ENCODE measurements at regions not wholly inside any gene's neighbourhood (a gene's known extent, or its start where the extent isn't known, plus 50 kb on each side); places are given as distances from the start of the nearest gene placed in this dataset.

GRCh38 chr2:172332507-172332906, 94.9 kb upstream of the ITGA6 start:
- Histone ChIP-seq H3K23me2 (ENCODE audit: low read depth, low read length) (no peaks in the 10 kb centered on the region), H3K4ac (replicated peaks; ENCODE audit: insufficient read length, low read depth, low read length) (no peak overlapping the region), H2BK120ac (replicated peaks; ENCODE audit: low read depth, low read length) (no peak overlapping the region), H4K91ac (replicated peaks; ENCODE audit: insufficient read length, low read length) (no peak overlapping the region), H4K5ac (ENCODE audit: insufficient read length, low read depth, low read length) (no peak overlapping the region), H3K4me2 (ENCODE audit: insufficient read depth in 1 of 2, low read depth in 2 of 2, low read length in 2 of 2) (no peak overlapping the region), H3K23ac (ENCODE audit: insufficient read length) (no peak overlapping the region), H2BK5ac (ENCODE audit: low read depth, low read length) (no peak overlapping the region), H2AFZ (ENCODE audit: low read length) (no peak overlapping the region), H4K20me1 (replicated peaks in 1 of 2; ENCODE audit: control insufficient read depth in 1 of 2, insufficient read depth in 2 of 2, low read length in 2 of 2) (no peaks in the 10 kb centered on the region), H3K36me3 (ENCODE audit: control insufficient read depth in 2 of 4, insufficient read depth in 4 of 4, low read length in 3 of 4) (no peaks in the 10 kb centered on the region), H2AK5ac (ENCODE audit: low read depth, low read length) (no peak overlapping the region), H3K14ac (ENCODE audit: insufficient read length) (no peak overlapping the region), H3K79me2 (ENCODE audit: control insufficient read depth in 1 of 2, insufficient read depth in 2 of 2, low read length in 2 of 2) (no peaks in the 10 kb centered on the region), H3K56ac (replicated peaks; ENCODE audit: insufficient read length, low read depth, low read length) (no peak overlapping the region), H2BK15ac (ENCODE audit: low read length) (no peak overlapping the region), H4K8ac (ENCODE audit: extremely low read depth, insufficient read depth, low read length) (no peak overlapping the region), H2BK12ac (ENCODE audit: low read depth, low read length) (no peak overlapping the region), H3K4me3 (ENCODE audit: extremely low read depth in 1 of 4, insufficient read depth in 2 of 4, low read depth in 3 of 4, low read length in 4 of 4) (no peak overlapping the region), H3K18ac (ENCODE audit: extremely low read depth, low read length) (no peak overlapping the region), H3K9ac (replicated peaks in 1 of 4; ENCODE audit: extremely low read depth in 1 of 4, low read depth in 3 of 4, low read length in 3 of 4) (no peak overlapping the region), H3K27me3 (replicated peaks in 1 of 4; ENCODE audit: control insufficient read depth in 3 of 4, extremely low read depth in 1 of 4, insufficient read depth in 3 of 4, low read length in 3 of 4) (no peaks in the 10 kb centered on the region), H3K9me3 (ENCODE audit: insufficient read depth in 2 of 2, low read depth in 1 of 2, low read length in 1 of 2) (no peaks in the 10 kb centered on the region), H3K27ac (ENCODE audit: low read depth, low read length) (no peak overlapping the region), H3K4me1 (replicated peaks in 1 of 4; ENCODE audit: control insufficient read depth in 3 of 4, insufficient read depth in 4 of 4, low read length in 3 of 4) (no peaks in the 10 kb centered on the region), H2BK20ac (ENCODE audit: low read length) (no peak overlapping the region), H3K79me1 (ENCODE audit: low read depth, low read length) (no peaks in the 10 kb centered on the region)
- 74% methylated on average over 8 of the region's 8 CpGs; no CpG with 5 or more reads in 1 of the 2 experiments for WGBS, 2 experiments (ENCODE audit: extremely low coverage in 1 of 2, insufficient coverage in 1 of 2, insufficient read length in 1 of 2, insufficient replicate concordance in 2 of 2, low coverage in 1 of 2, low lambda C conversion rate in 2 of 2, missing lambda C conversion rate in 1 of 2)
- DNase-seq (ENCODE audit: low read depth in 1 of 2, low spot score in 2 of 2): no peak
- CTCF ChIA-PET (ENCODE audit: partially characterized antibody): interaction anchor here (1.2 kb wide), 1 partner anchor 130 kb away, joined by 3 read pairs; no protein-coding TSS in a partner anchor
- no peak for FAIRE-seq
- POLR2A ChIA-PET (ENCODE audit: partially characterized antibody): interaction anchor here (0.8 kb wide), 1 partner anchor 19 kb away, joined by 3 read pairs; no protein-coding TSS in a partner anchor
- no peak for TF ChIP-seq BRCA1 (IDR thresholded peaks at IDR 0.05; ENCODE audit: low read depth, low read length)
- TF ChIP-seq CTCF (IDR thresholded peaks at IDR 0.05; ENCODE audit: control extremely low read depth in 1 of 3, insufficient read depth in 1 of 3, low read depth in 1 of 3, low read length in 3 of 3): no peak
- no peak for TF ChIP-seq POU5F1 (IDR thresholded peaks at IDR 0.05; ENCODE audit: low read depth, low read length)
- TF ChIP-seq CBX5 (IDR thresholded peaks at IDR 0.05; ENCODE audit: low read depth, low read length): no peak
- no peak for TF ChIP-seq ATF3 (IDR thresholded peaks at IDR 0.05; ENCODE audit: insufficient read depth, low read depth, low read length)
- TF ChIP-seq SRF (IDR thresholded peaks at IDR 0.05; ENCODE audit: low read depth, low read length): no peak
- TF ChIP-seq CTBP2 (IDR thresholded peaks at IDR 0.05; ENCODE audit: borderline replicate concordance, insufficient read depth, insufficient read length, low read length): no peak
- TF ChIP-seq CREB1 (IDR thresholded peaks at IDR 0.05): no peak
- TF ChIP-seq TEAD4 (IDR thresholded peaks at IDR 0.05; ENCODE audit: low read depth, low read length): no peak
- TF ChIP-seq RNF2 (IDR thresholded peaks at IDR 0.05; ENCODE audit: borderline replicate concordance, low read depth, low read length, missing control alignments, poor library complexity, severe bottlenecking): no peak
- no peak for TF ChIP-seq EP300 (IDR thresholded peaks at IDR 0.05; ENCODE audit: borderline replicate concordance in 1 of 2, low read depth in 2 of 2, low read length in 2 of 2)
